ENCODE measurements at regions not wholly inside any gene's neighbourhood (a gene's known extent, or its start where the extent isn't known, plus 50 kb on each side); places are given as distances from the start of the nearest gene placed in this dataset.

- Histone ChIP-seq H2BK20ac (ENCODE audit: low read length) (no peak overlapping the region), H3K56ac (replicated peaks; ENCODE audit: insufficient read length, low read depth, low read length) (no peak overlapping the region), H2BK15ac (ENCODE audit: low read length) (no peak overlapping the region), H3K27ac (ENCODE audit: low read depth, low read length) (no peak overlapping the region), H3K79me2 (ENCODE audit: control insufficient read depth in 1 of 2, insufficient read depth in 2 of 2, low read length in 2 of 2) (no peaks in the 10 kb centered on the region), H3K14ac (ENCODE audit: insufficient read length) (no peak overlapping the region), H4K20me1 (replicated peaks in 1 of 2; ENCODE audit: control insufficient read depth in 1 of 2, insufficient read depth in 2 of 2, low read length in 2 of 2) (no peaks in the 10 kb centered on the region), H2BK5ac (ENCODE audit: low read depth, low read length) (no peak overlapping the region), H3K79me1 (ENCODE audit: low read depth, low read length) (no peaks in the 10 kb centered on the region), H4K91ac (replicated peaks; ENCODE audit: insufficient read length, low read length) (no peak overlapping the region), H2AFZ (ENCODE audit: low read length) (no peak overlapping the region), H4K8ac (ENCODE audit: extremely low read depth, insufficient read depth, low read length) (no peak overlapping the region), H3K27me3 (replicated peaks in 1 of 4; ENCODE audit: control insufficient read depth in 3 of 4, extremely low read depth in 1 of 4, insufficient read depth in 3 of 4, low read length in 3 of 4) (no peaks in the 10 kb centered on the region; a peak in 1 of 7 replicates), H3K9me3 (ENCODE audit: insufficient read depth in 2 of 2, low read depth in 1 of 2, low read length in 1 of 2) (peaks cover 4 to 14% of the 10 kb centered on the region in 2 experiments; a peak in 2 of 4 replicates), H3K4ac (replicated peaks; ENCODE audit: insufficient read length, low read depth, low read length) (no peak overlapping the region), H2BK12ac (ENCODE audit: low read depth, low read length) (no peak overlapping the region), H2BK120ac (replicated peaks; ENCODE audit: low read depth, low read length) (no peak overlapping the region), H3K4me2 (ENCODE audit: insufficient read depth in 1 of 2, low read depth in 2 of 2, low read length in 2 of 2) (no peak overlapping the region), H4K5ac (ENCODE audit: insufficient read length, low read depth, low read length) (no peak overlapping the region), H3K23ac (ENCODE audit: insufficient read length) (no peak overlapping the region), H3K18ac (ENCODE audit: extremely low read depth, low read length) (no peak overlapping the region), H3K23me2 (ENCODE audit: low read depth, low read length) (no peaks in the 10 kb centered on the region; the same call in 1 of the 2 replicates), H3K36me3 (ENCODE audit: control insufficient read depth in 2 of 4, insufficient read depth in 4 of 4, low read length in 3 of 4) (no peaks in the 10 kb centered on the region), H3K9ac (replicated peaks in 1 of 4; ENCODE audit: extremely low read depth in 1 of 4, low read depth in 3 of 4, low read length in 3 of 4) (no peak overlapping the region), H3K4me1 (replicated peaks in 1 of 4; ENCODE audit: control insufficient read depth in 3 of 4, insufficient read depth in 4 of 4, low read length in 3 of 4) (no peaks in the 10 kb centered on the region; a peak in 1 of 7 replicates), H2AK5ac (ENCODE audit: low read depth, low read length) (no peak overlapping the region), H3K4me3 (ENCODE audit: extremely low read depth in 1 of 4, insufficient read depth in 2 of 4, low read depth in 3 of 4, low read length in 4 of 4) (no peak overlapping the region)
- FAIRE-seq (no peak), DNase-seq (ENCODE audit: low read depth in 1 of 2, low spot score in 2 of 2) (no peak)
- WGBS, 2 experiments (ENCODE audit: extremely low coverage in 1 of 2, insufficient coverage in 1 of 2, insufficient read length in 1 of 2, insufficient replicate concordance in 2 of 2, low coverage in 1 of 2, low lambda C conversion rate in 2 of 2, missing lambda C conversion rate in 1 of 2) = 100% methylated on average over 5 of the region's 17 CpGs; no CpG with 5 or more reads in 1 of the 2 experiments
- ChIA-PET POLR2A (ENCODE audit: partially characterized antibody) (interaction anchor here (1.2 kb wide), 1 partner anchor 415 kb away, joined by 4 read pairs; no protein-coding TSS in a partner anchor), CTCF (ENCODE audit: partially characterized antibody) (no interaction called here)
- TF ChIP-seq KDM5A (IDR thresholded peaks at IDR 0.05; ENCODE audit: low read length) = no peak
- no peak for TF ChIP-seq EZH2 (IDR thresholded peaks at IDR 0.05; ENCODE audit: low read depth, low read length, severe bottlenecking)
- TF ChIP-seq SP1 (IDR thresholded peaks at IDR 0.05; ENCODE audit: low read depth, low read length) = no peak
- TF ChIP-seq EGR1 (IDR thresholded peaks at IDR 0.05; ENCODE audit: borderline replicate concordance, low read depth, low read length) = no peak
- no peak for TF ChIP-seq TEAD4 (IDR thresholded peaks at IDR 0.05; ENCODE audit: low read depth, low read length)
Measured at GRCh38 chr5:6845856-6846255, 132.6 kb downstream of the TENT4A start.

Measured in H1 (cell line).